IMR-90 (cell line): ENCODE measurements at regions not wholly inside any gene's neighbourhood (a gene's known extent, or its start where the extent isn't known, plus 50 kb on each side); places are given as distances from the start of the nearest gene placed in this dataset.

ENCODE experiments used
- POLR2A ChIP-seq: IDR thresholded peaks from 2 replicates; pipeline ENCODE4 v1.6.1; 2012; ENCODE audit warnings: mild to moderate bottlenecking, low read depth, low read length
- RAD21 ChIP-seq: IDR thresholded peaks from 2 replicates; pipeline ENCODE4 v1.6.1; 2012; ENCODE audit warnings: low read length, improper control_type of control experiment
- RFX5 ChIP-seq: IDR thresholded peaks from 2 replicates; pipeline ENCODE4 v1.8.0; 2012; ENCODE audit warnings: low read depth, mild to moderate bottlenecking, low read length, moderate library complexity
- USF2 ChIP-seq: fragments of 150-350 bp; IDR thresholded peaks from 2 replicates; pipeline ENCODE4 v1.6.1; 2017; ENCODE audit warnings: mild to moderate bottlenecking, antibody characterized with exemption, low read length, low read depth
- TF ChIP-seq, protein P1 (sequence below): conservative IDR thresholded peaks from 2 replicates; pipeline ENCODE4 v1.5.1; 2012; ENCODE audit warnings: mild to moderate bottlenecking, low read depth, low read length, improper control_type of control experiment

- TF ChIP-seq, protein P1, sequence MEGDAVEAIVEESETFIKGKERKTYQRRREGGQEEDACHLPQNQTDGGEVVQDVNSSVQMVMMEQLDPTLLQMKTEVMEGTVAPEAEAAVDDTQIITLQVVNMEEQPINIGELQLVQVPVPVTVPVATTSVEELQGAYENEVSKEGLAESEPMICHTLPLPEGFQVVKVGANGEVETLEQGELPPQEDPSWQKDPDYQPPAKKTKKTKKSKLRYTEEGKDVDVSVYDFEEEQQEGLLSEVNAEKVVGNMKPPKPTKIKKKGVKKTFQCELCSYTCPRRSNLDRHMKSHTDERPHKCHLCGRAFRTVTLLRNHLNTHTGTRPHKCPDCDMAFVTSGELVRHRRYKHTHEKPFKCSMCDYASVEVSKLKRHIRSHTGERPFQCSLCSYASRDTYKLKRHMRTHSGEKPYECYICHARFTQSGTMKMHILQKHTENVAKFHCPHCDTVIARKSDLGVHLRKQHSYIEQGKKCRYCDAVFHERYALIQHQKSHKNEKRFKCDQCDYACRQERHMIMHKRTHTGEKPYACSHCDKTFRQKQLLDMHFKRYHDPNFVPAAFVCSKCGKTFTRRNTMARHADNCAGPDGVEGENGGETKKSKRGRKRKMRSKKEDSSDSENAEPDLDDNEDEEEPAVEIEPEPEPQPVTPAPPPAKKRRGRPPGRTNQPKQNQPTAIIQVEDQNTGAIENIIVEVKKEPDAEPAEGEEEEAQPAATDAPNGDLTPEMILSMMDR: no peak
- no peak for TF ChIP-seq RAD21
- TF ChIP-seq POLR2A: no peak
- no peak for TF ChIP-seq RFX5
- TF ChIP-seq USF2: no peak
Observed at GRCh38 chr11:115663790-115664189, 159.6 kb upstream of the CADM1 start.
